BJ (cell line): ENCODE measurements at regions not wholly inside any gene's neighbourhood (a gene's known extent, or its start where the extent isn't known, plus 50 kb on each side); places are given as distances from the start of the nearest gene placed in this dataset.

ENCODE experiments used
- CTCF ChIA-PET: fragments of 350-600 bp; formaldehyde crosslinking; extraction: SDS; loops from one replicate; lab custom pipeline; 2021; ENCODE audit warnings: antibody characterized with exemption, inconsistent platforms; lab: Yijun Ruan, JAX
- POLR2A ChIA-PET: fragments of 300-600 bp; sonication (Branson Sonifier 250); formaldehyde crosslinking; extraction: SDS; loops from one replicate; lab custom pipeline; 2021; ENCODE audit warnings: antibody characterized with exemption; lab: Charles Lee
- DNase-seq: peaks from one replicate; pipeline ENCODE4 v3.0.0-alpha.2; 2011; ENCODE audit warnings: low read depth
- H3K27me3 ChIP-seq: 2 replicates; pipeline ENCODE4 v1.6.0; 2011; ENCODE audit warnings: low read length; ENCODE audit not compliant: control insufficient read depth, insufficient read depth
- H3K36me3 ChIP-seq: 2 replicates; pipeline ENCODE4 v1.5.1; 2011; ENCODE audit warnings: low read length; ENCODE audit not compliant: control insufficient read depth, insufficient read depth
- H3K4me3 ChIP-seq: 2 replicates; pipeline ENCODE4 v1.5.1; 2011; ENCODE audit warnings: low read depth, mild to moderate bottlenecking, control low read depth, low read length
- CTCF ChIP-seq: IDR thresholded peaks from 2 replicates; pipeline ENCODE4 v1.5.1; 2011; ENCODE audit warnings: low read depth, mild to moderate bottlenecking, control low read depth, inconsistent platforms, low read length, moderate library complexity; ENCODE audit not compliant: insufficient read depth

- no peak for TF ChIP-seq CTCF
- ChIA-PET CTCF (no interaction called here), POLR2A (no interaction called here)
- Histone ChIP-seq H3K36me3 (no peaks in the 10 kb centered on the region), H3K27me3 (no peaks in the 10 kb centered on the region), H3K4me3 (no peak overlapping the region)
- DNase-seq, result no peak
These were observed 65.4 kb downstream of the SPATA31C2 start for GRCh38 chr9:88072831-88073375.

DNA sequence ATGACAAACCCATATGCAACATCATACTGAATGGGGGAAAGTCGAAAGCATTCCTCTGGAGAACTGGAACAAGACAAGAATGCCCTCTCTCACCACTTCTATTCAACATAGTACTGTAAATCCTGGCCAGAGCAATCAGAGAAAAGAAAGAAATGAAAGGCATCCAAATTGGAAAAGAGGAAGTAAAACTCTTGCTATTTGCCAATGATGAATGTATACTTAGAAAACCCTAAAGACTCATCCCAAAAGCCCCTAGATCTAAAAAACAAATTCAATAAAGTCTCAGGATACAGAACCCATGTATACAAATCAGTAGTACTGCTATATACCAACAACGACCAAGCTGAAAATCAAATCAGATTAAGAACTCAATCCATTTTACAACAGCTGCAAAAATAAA lies 66.9 kb downstream of the SPATA31C2 start:
- CTCF ChIA-PET, result no interaction called here
- TF ChIP-seq CTCF, result no peak
- no peaks in the 10 kb centered on the region for H3K36me3 ChIP-seq
- POLR2A ChIA-PET, result no interaction called here
- H3K27me3 ChIP-seq, result no peaks in the 10 kb centered on the region; the same call in 1 of the 2 replicates
- no peak for DNase-seq
- H3K4me3 ChIP-seq, result no peak overlapping the region

DNA sequence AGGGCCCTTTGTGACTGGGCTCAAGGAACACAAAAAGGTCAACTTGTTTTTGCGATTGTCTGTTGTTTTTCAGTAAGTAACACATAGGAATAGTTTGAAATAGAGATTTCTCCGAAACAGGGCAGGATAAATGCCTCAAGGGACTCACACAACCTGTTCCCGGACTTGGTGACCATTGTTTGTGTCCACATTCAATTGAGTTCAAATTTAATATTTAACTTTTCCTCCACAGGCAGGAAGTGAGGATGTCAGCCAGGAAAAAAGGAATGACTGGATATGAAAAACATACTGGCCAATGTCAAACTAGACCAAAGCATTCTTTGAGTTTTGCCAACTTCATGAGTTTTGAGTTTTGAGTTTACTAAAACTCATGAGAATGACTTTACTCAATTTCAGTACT lies 72.7 kb downstream of the SPATA31C2 start:
- ChIA-PET POLR2A (no interaction called here), CTCF (interaction anchor here (0.6 kb wide), 1 partner anchor 15 kb away, joined by 4 read pairs; no protein-coding TSS in a partner anchor)
- H3K4me3 ChIP-seq, result no peak overlapping the region
- DNase-seq, result no peak
- H3K27me3 ChIP-seq, result no peaks in the 10 kb centered on the region; the same call in 1 of the 2 replicates
- no peak for TF ChIP-seq CTCF
- no peaks in the 10 kb centered on the region for H3K36me3 ChIP-seq

DNA sequence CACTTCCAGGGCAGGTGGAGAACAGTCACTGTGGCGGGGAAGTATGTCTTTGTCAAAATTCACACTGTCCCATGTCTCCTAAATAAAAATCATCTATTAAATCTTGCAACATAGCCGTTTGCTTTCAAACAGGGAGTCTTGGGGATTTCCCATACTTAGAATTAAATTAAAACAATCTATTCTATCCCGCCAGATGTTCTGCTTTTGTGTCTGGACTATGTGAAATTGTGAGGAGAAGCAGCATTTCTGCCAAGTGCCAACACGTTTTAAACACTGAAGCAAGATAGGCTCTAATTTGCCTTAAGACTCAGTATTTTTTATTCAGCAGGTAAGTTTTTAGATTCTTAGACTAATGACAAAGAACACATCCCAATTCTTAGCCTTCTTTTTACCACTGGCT lies 73.7 kb downstream of the SPATA31C2 start:
- ChIA-PET POLR2A (no interaction called here), CTCF (interaction anchor here (1.9 kb wide), 1 partner anchor 23 kb away, joined by 7 read pairs; no protein-coding TSS in a partner anchor)
- Histone ChIP-seq H3K36me3 (no peaks in the 10 kb centered on the region), H3K4me3 (no peak overlapping the region), H3K27me3 (no peaks in the 10 kb centered on the region; the same call in 1 of the 2 replicates)
- no peak for TF ChIP-seq CTCF
- no peak for DNase-seq

- no peak for TF ChIP-seq CTCF
- ChIA-PET CTCF (no interaction called here), POLR2A (no interaction called here)
- H3K4me3 ChIP-seq, result no peak overlapping the region
- H3K36me3 ChIP-seq, result no peaks in the 10 kb centered on the region
- no peak for DNase-seq
- H3K27me3 ChIP-seq, result no peaks in the 10 kb centered on the region
These were observed 77.5 kb downstream of the SPATA31C2 start for GRCh38 chr9:88060746-88061145.
